B cell (primary cell): ENCODE measurements at regions not wholly inside any gene's neighbourhood (a gene's known extent, or its start where the extent isn't known, plus 50 kb on each side); places are given as distances from the start of the nearest gene placed in this dataset.

ENCODE experiments used
- ATAC-seq: fragments of 200-7000 bp; cut with Tn5 transposase; one replicate; pipeline ENCODE4 v1.10.0; 2021; ENCODE audit warnings: low read depth, mild to moderate bottlenecking, moderate number of reproducible peaks, moderate library complexity
- CTCF ChIA-PET: fragments of 350-600 bp; sonication (Branson Sonifier 250); formaldehyde crosslinking; loops from one replicate; lab custom pipeline; 2021; ENCODE audit warnings: antibody characterized with exemption, inconsistent platforms; lab: Charles Lee
- POLR2A ChIA-PET: fragments of 350-600 bp; sonication (Branson Sonifier 250); formaldehyde crosslinking; loops from one replicate; lab custom pipeline; 2021; ENCODE audit warnings: antibody characterized with exemption; lab: Charles Lee
- DNase-seq: peaks from one replicate; pipeline ENCODE4 v3.0.0; 2013
- H2AFZ ChIP-seq: 2 replicates; pipeline ENCODE4 v1.6.1; 2012; ENCODE audit warnings: mild to moderate bottlenecking, low read depth, low read length; ENCODE audit not compliant: insufficient read depth, poor library complexity, severe bottlenecking
- H3K27ac ChIP-seq, 2 donors: 1 replicate in 1 of 2; 2 replicates in 1 of 2; pipeline ENCODE4 v1.5.1; 2012 to 2013; ENCODE audit warnings: low read length in 2 of 2, mild to moderate bottlenecking in 2 of 2, moderate library complexity in 1 of 2
- H3K27me3 ChIP-seq, 4 experiments: fragments of 200-600 bp in 1 of 4; sonication (generic) in 1 of 4; replicated peaks in 1 of 4; 1 replicate in 2 of 4; 2 replicates in 2 of 4; pipeline versions ENCODE4 v1.6.1 to v1.7.0; 2013 to 2016; ENCODE audit warnings: low read length in 3 of 4, mild to moderate bottlenecking in 2 of 4, mixed read lengths in 1 of 4, moderate library complexity in 1 of 4; ENCODE audit not compliant: insufficient read depth in 4 of 4, control insufficient read depth in 3 of 4; ENCODE audit errors: control extremely low read depth in 1 of 4
- H3K36me3 ChIP-seq, 2 experiments: replicated peaks in 1 of 2; 1 replicate in 1 of 2; 2 replicates in 1 of 2; pipeline versions ENCODE4 v1.6.1 to v1.7.1; 2013; ENCODE audit warnings: low read length in 1 of 2; ENCODE audit not compliant: insufficient read depth in 2 of 2, control insufficient read depth in 1 of 2; ENCODE audit errors: control extremely low read depth in 1 of 2, extremely low read depth in 1 of 2
- H3K4me1 ChIP-seq, 2 donors: fragments of 200-600 bp in 1 of 2; sonication (generic) in 1 of 2; 1 replicate in 1 of 2; 2 replicates in 1 of 2; pipeline versions ENCODE4 v1.5.1 to v1.6.1; 2013 to 2017; ENCODE audit warnings: low read length in 2 of 2; ENCODE audit not compliant: control insufficient read depth in 2 of 2, insufficient read depth in 2 of 2
- H3K4me2 ChIP-seq: replicated peaks from 2 replicates; pipeline ENCODE3; 2012; ENCODE audit warnings: mild to moderate bottlenecking, low read depth, low read length; ENCODE audit not compliant: poor library complexity, severe bottlenecking
- H3K4me3 ChIP-seq, 5 experiments: fragments of 200-600 bp in 1 of 5; sonication (generic) in 1 of 5; 1 replicate in 3 of 5; 2 replicates in 2 of 5; pipeline versions ENCODE4 v1.5.1 to v1.7.0; 2011 to 2016; ENCODE audit warnings: low read length in 4 of 5, mild to moderate bottlenecking in 4 of 5, low read depth in 2 of 5, control low read depth in 1 of 5, moderate library complexity in 1 of 5; ENCODE audit not compliant: insufficient read depth in 1 of 5; ENCODE audit errors: control extremely low read depth in 1 of 5, extremely low read depth in 1 of 5
- H3K79me2 ChIP-seq: fragments of 200-600 bp; sonication (generic); one replicate; pipeline ENCODE4 v1.6.0; 2016; ENCODE audit warnings: low read length; ENCODE audit not compliant: control insufficient read depth, insufficient read depth
- H3K9ac ChIP-seq: fragments of 200-600 bp; sonication (generic); 2 replicates; pipeline ENCODE4 v1.6.1; 2017; ENCODE audit warnings: mild to moderate bottlenecking, low read length, moderate library complexity
- H3K9me3 ChIP-seq, 3 donors: one replicate each; pipeline versions ENCODE4 v1.6.1 to v1.7.1; 2013; ENCODE audit warnings: low read length in 2 of 3; ENCODE audit not compliant: control insufficient read depth in 2 of 3, insufficient read depth in 1 of 3; ENCODE audit errors: control extremely low read depth in 1 of 3
- H4K20me1 ChIP-seq: 2 replicates; pipeline ENCODE4 v1.6.0; 2012; ENCODE audit warnings: mild to moderate bottlenecking, low read length; ENCODE audit not compliant: insufficient read depth, control insufficient read depth, poor library complexity, severe bottlenecking
- H3K27ac Mint-ChIP-seq: one replicate; pipeline ENCODE4 v1.8.0; 2021; ENCODE audit warnings: mixed read lengths
- H3K27me3 Mint-ChIP-seq: one replicate; pipeline ENCODE4 v1.8.0; 2021; ENCODE audit warnings: mixed read lengths
- H3K4me1 Mint-ChIP-seq: one replicate; pipeline ENCODE4 v1.8.0; 2021; ENCODE audit warnings: mixed read lengths
- H3K4me3 Mint-ChIP-seq: one replicate; pipeline ENCODE4 v1.8.0; 2021; ENCODE audit warnings: mixed read lengths
- H3K9me3 Mint-ChIP-seq: one replicate; pipeline ENCODE4 v1.8.0; 2022; ENCODE audit warnings: mixed read lengths; ENCODE audit not compliant: insufficient read depth
- CTCF ChIP-seq: fragments of 200-600 bp; IDR thresholded peaks from one replicate; pipeline ENCODE4 v1.8.0; 2022; ENCODE audit warnings: antibody characterized with exemption, mild to moderate bottlenecking
- EZH2 ChIP-seq: IDR thresholded peaks from 2 replicates; pipeline ENCODE4 v1.6.1; 2012; ENCODE audit warnings: borderline replicate concordance, low read depth, mild to moderate bottlenecking, moderate library complexity, low read length; ENCODE audit not compliant: insufficient read depth, poor library complexity, severe bottlenecking
- WGBS: methylation state at CpG from one replicate; pipeline ENCODE4 v1.1.5; 2013; ENCODE audit warnings: missing lambda C conversion rate; ENCODE audit not compliant: insufficient coverage; 5-methylcytosine and 5-hydroxymethylcytosine counted together
- intact Hi-C: fragments of 100-400 bp; cut with micrococcal nuclease; formaldehyde crosslinking; loops from one replicate; pipeline ENCODE4 v1.10.0; 2022

- no peak for DNase-seq
- Histone ChIP-seq H3K79me2 (no peaks in the 10 kb centered on the region), H2AFZ (no peak overlapping the region), H3K27me3 (peaks cover 0 to 7% (median 0%) of the 10 kb centered on the region in 4 experiments), H3K9me3 (no peaks in the 10 kb centered on the region), H3K4me1 (no peaks in the 10 kb centered on the region), H4K20me1 (no peaks in the 10 kb centered on the region), H3K27ac (no peak overlapping the region), H3K9ac (no peak overlapping the region), H3K4me2 (no peak overlapping the region), H3K4me3 (no peak overlapping the region), H3K36me3 (no peaks in the 10 kb centered on the region)
- no peak for ATAC-seq
- 80% methylated on average over 4 of the region's 5 CpGs for WGBS
- no peak overlapping the region for H3K27ac Mint-ChIP-seq
- H3K4me3 Mint-ChIP-seq = no peak overlapping the region
- H3K4me1 Mint-ChIP-seq = no peaks in the 10 kb centered on the region
- peaks cover 5% of the 10 kb centered on the region for H3K9me3 Mint-ChIP-seq
- ChIA-PET POLR2A (no interaction called here), CTCF (no interaction called here)
- TF ChIP-seq CTCF = no peak
- no peak for TF ChIP-seq EZH2
- intact Hi-C loops = no loop called here
- peaks cover 12% of the 10 kb centered on the region for H3K27me3 Mint-ChIP-seq
These were observed 188.2 kb upstream of the FOXQ1 start for GRCh38 chr6:1123386-1124375.

- Mint-ChIP-seq H3K27ac (no peak overlapping the region), H3K4me3 (no peak overlapping the region), H3K9me3 (peaks cover 6% of the 10 kb centered on the region), H3K4me1 (no peaks in the 10 kb centered on the region), H3K27me3 (peaks cover 14% of the 10 kb centered on the region)
- no peak for TF ChIP-seq EZH2
- no peak for TF ChIP-seq CTCF
- Histone ChIP-seq H3K4me3 (no peak overlapping the region), H3K79me2 (no peaks in the 10 kb centered on the region), H3K27ac (no peak overlapping the region), H3K36me3 (no peaks in the 10 kb centered on the region), H4K20me1 (no peaks in the 10 kb centered on the region), H3K4me2 (no peak overlapping the region), H2AFZ (no peak overlapping the region), H3K9me3 (no peaks in the 10 kb centered on the region), H3K9ac (no peak overlapping the region), H3K27me3 (peaks cover 0 to 7% (median 0%) of the 10 kb centered on the region in 4 experiments), H3K4me1 (no peaks in the 10 kb centered on the region)
- intact Hi-C loops = no loop called here
- POLR2A ChIA-PET = no interaction called here
- DNase-seq (no peak), ATAC-seq (no peak)
- CTCF ChIA-PET = no interaction called here
- WGBS = 93% methylated on average over 4 of the region's 4 CpGs
These were observed 189.8 kb upstream of the FOXQ1 start for GRCh38 chr6:1122083-1122482.
